OCI-LY7 (cell line): ENCODE measurements at regions not wholly inside any gene's neighbourhood (a gene's known extent, or its start where the extent isn't known, plus 50 kb on each side); places are given as distances from the start of the nearest gene placed in this dataset.

Experiments
- BruUV-seq: library from RNA; stranded (reverse); fragments of 400-500 nt; replicated peaks from 2 replicates; lab custom pipeline; 2021; lab: Mats Ljungman, UMichigan
- CTCF ChIA-PET: fragments of 300-600 bp; sonication (Branson Sonifier 250); formaldehyde crosslinking; loops from one replicate; lab custom pipeline; 2022; ENCODE audit warnings: antibody characterized with exemption; ENCODE audit not compliant: unreplicated experiment; lab: Charles Lee
- POLR2A ChIA-PET: fragments of 300-600 bp; sonication (Branson Sonifier 250); formaldehyde crosslinking; loops from one replicate; lab custom pipeline; 2022; ENCODE audit warnings: antibody characterized with exemption; lab: Charles Lee
- DNase-seq: peaks from one replicate; pipeline ENCODE4 v3.0.0-alpha.2; 2015; ENCODE audit warnings: low spot score
- H2AFZ ChIP-seq: fragments of 200-600 bp; sonication (generic), shearing (Covaris generic); 2 replicates; pipeline ENCODE4 v1.6.1; 2014; ENCODE audit warnings: mild to moderate bottlenecking, antibody characterized with exemption, low read length, moderate library complexity
- H3K27ac ChIP-seq: fragments of 200-600 bp; sonication (generic); 2 replicates; pipeline ENCODE4 v1.5.1; 2014; ENCODE audit warnings: mixed run types, low read depth, mild to moderate bottlenecking, moderate library complexity, low read length, inconsistent platforms; ENCODE audit not compliant: poor library complexity, severe bottlenecking
- H3K36me3 ChIP-seq: fragments of 200-600 bp; sonication (generic); 2 replicates; pipeline ENCODE4 v1.6.1; 2014; ENCODE audit warnings: mild to moderate bottlenecking, antibody characterized with exemption, low read length, moderate library complexity, mixed read lengths; ENCODE audit not compliant: insufficient read depth
- H3K4me1 ChIP-seq: fragments of 200-600 bp; sonication (generic); 2 replicates; pipeline ENCODE4 v1.5.1; 2014; ENCODE audit warnings: mild to moderate bottlenecking, low read length; ENCODE audit not compliant: insufficient read depth, poor library complexity, severe bottlenecking
- H3K4me2 ChIP-seq: fragments of 200-600 bp; sonication (generic); 2 replicates; pipeline ENCODE4 v1.6.1; 2014; ENCODE audit warnings: mild to moderate bottlenecking, low read length
- H3K4me3 ChIP-seq: fragments of 200-600 bp; sonication (generic); 2 replicates; pipeline ENCODE4 v1.5.1; 2014; ENCODE audit warnings: mild to moderate bottlenecking, low read depth, low read length; ENCODE audit not compliant: poor library complexity, severe bottlenecking
- H3K79me2 ChIP-seq: fragments of 200-600 bp; sonication (generic); 2 replicates; pipeline ENCODE4 v1.6.1; 2016; ENCODE audit warnings: low read depth, mild to moderate bottlenecking, low read length, moderate library complexity, mixed read lengths; ENCODE audit not compliant: insufficient read depth
- H3K9me2 ChIP-seq: fragments of 200-600 bp; sonication (generic); 2 replicates; pipeline ENCODE4 v1.6.1; 2016; ENCODE audit warnings: mild to moderate bottlenecking, low read length, mixed read lengths; ENCODE audit not compliant: insufficient read depth
- H3K9me3 ChIP-seq: fragments of 200-600 bp; sonication (generic); 2 replicates; pipeline ENCODE4 v1.6.1; 2014; ENCODE audit warnings: mild to moderate bottlenecking, mixed run types, low read length, mixed read lengths
- H4K20me1 ChIP-seq: fragments of 200-600 bp; sonication (generic); 2 replicates; pipeline ENCODE4 v1.6.1; 2014; ENCODE audit warnings: mild to moderate bottlenecking, antibody characterized with exemption, low read length, moderate library complexity, mixed read lengths; ENCODE audit not compliant: insufficient read depth
- EZH2phosphoT487 ChIP-seq: fragments of 200-600 bp; sonication (generic); IDR thresholded peaks from 2 replicates; pipeline ENCODE4 v1.6.1; 2018; ENCODE audit warnings: low read depth, borderline replicate concordance, mild to moderate bottlenecking, mixed run types, antibody characterized with exemption, low read length, moderate library complexity, mixed read lengths
- intact Hi-C: fragments of 100-400 bp; cut with micrococcal nuclease; formaldehyde crosslinking; loops from one replicate; pipeline ENCODE4 v1.10.0; 2022; ENCODE audit not compliant: unreplicated experiment
- TF ChIP-seq, protein P1 (sequence below): fragments of 200-600 bp; sonication (generic); conservative IDR thresholded peaks from 2 replicates; pipeline ENCODE4 v1.5.1; 2014; ENCODE audit warnings: mild to moderate bottlenecking, antibody characterized with exemption, low read length, moderate library complexity, mixed read lengths

- no peak for DNase-seq
- Histone ChIP-seq H3K27ac (no peak overlapping the region), H3K4me1 (no peaks in the 10 kb centered on the region), H3K9me2 (no peaks in the 10 kb centered on the region), H3K9me3 (no peaks in the 10 kb centered on the region), H3K4me3 (no peak overlapping the region), H3K36me3 (no peaks in the 10 kb centered on the region), H3K4me2 (no peak overlapping the region), H4K20me1 (no peaks in the 10 kb centered on the region), H3K79me2 (no peaks in the 10 kb centered on the region), H2AFZ (no peak overlapping the region)
- CTCF ChIA-PET: interaction anchor here (0.5 kb wide), 1 partner anchor 160 kb away, joined by 3 read pairs; no protein-coding TSS in a partner anchor
- no TSS peak for BruUV-seq
- TF ChIP-seq, protein P1, sequence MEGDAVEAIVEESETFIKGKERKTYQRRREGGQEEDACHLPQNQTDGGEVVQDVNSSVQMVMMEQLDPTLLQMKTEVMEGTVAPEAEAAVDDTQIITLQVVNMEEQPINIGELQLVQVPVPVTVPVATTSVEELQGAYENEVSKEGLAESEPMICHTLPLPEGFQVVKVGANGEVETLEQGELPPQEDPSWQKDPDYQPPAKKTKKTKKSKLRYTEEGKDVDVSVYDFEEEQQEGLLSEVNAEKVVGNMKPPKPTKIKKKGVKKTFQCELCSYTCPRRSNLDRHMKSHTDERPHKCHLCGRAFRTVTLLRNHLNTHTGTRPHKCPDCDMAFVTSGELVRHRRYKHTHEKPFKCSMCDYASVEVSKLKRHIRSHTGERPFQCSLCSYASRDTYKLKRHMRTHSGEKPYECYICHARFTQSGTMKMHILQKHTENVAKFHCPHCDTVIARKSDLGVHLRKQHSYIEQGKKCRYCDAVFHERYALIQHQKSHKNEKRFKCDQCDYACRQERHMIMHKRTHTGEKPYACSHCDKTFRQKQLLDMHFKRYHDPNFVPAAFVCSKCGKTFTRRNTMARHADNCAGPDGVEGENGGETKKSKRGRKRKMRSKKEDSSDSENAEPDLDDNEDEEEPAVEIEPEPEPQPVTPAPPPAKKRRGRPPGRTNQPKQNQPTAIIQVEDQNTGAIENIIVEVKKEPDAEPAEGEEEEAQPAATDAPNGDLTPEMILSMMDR: no peak
- intact Hi-C loops: no loop called here
- POLR2A ChIA-PET: interaction anchor here (0.6 to 1.9 kb wide), 6 partner anchors 9 to 640 kb away, joined by 3 to 4 read pairs (median 3); no protein-coding TSS in a partner anchor
Observed at GRCh38 chr12:89985935-89986334, 277.3 kb upstream of the ATP2B1 start.

- Histone ChIP-seq H3K27ac (no peak overlapping the region), H3K9me3 (no peaks in the 10 kb centered on the region), H3K4me2 (no peak overlapping the region), H3K79me2 (no peaks in the 10 kb centered on the region), H3K4me3 (no peak overlapping the region), H2AFZ (no peak overlapping the region), H3K36me3 (no peaks in the 10 kb centered on the region), H3K4me1 (no peaks in the 10 kb centered on the region), H3K9me2 (no peaks in the 10 kb centered on the region), H4K20me1 (no peaks in the 10 kb centered on the region)
- no peak for TF ChIP-seq EZH2phosphoT487
- TF ChIP-seq, protein P1: no peak
- ChIA-PET POLR2A (no interaction called here), CTCF (no interaction called here)
- no peak for DNase-seq
- BruUV-seq: no TSS peak
- intact Hi-C loops: no loop called here
Observed at GRCh38 chr12:89984846-89985245, 276.2 kb upstream of the ATP2B1 start.

DNA sequence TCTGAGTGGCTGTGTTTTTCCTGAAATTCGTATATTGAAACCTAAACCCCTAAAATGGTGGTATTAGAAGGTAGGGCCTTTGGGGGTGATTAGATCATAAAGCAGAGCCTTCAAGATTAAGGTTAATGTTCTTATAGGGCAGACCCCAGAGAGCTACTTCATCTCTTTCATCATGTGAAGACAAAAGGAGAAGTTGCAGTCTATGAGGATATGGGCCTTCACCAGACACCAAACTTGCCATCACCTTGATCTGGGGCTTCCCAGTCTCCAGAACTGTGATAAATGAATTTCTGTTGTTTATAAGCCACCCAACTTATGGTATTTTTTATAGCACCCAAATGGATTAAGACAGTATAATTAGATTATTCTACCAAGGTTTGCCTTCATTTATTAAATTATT is 275.0 kb upstream of the ATP2B1 start:
- CTCF ChIA-PET: no interaction called here
- no peak for TF ChIP-seq EZH2phosphoT487
- TF ChIP-seq, protein P1: no peak
- peak; percentile 20 for DNase-seq
- no peaks in the 10 kb centered on the region for H3K9me3 ChIP-seq
- POLR2A ChIA-PET: interaction anchor here (0.9 to 2.3 kb wide), 4 partner anchors 8 to 217 kb away, joined by 3 to 8 read pairs (median 4); no protein-coding TSS in a partner anchor
- no peaks in the 10 kb centered on the region for H3K4me1 ChIP-seq
- no peak overlapping the region for H3K4me3 ChIP-seq
- intact Hi-C loops: no loop called here
- no peak overlapping the region for H2AFZ ChIP-seq
- H3K9me2 ChIP-seq: no peaks in the 10 kb centered on the region
- no TSS peak for BruUV-seq
- no peak overlapping the region for H3K4me2 ChIP-seq
- no peak overlapping the region for H3K27ac ChIP-seq
- no peaks in the 10 kb centered on the region for H3K79me2 ChIP-seq
- H3K36me3 ChIP-seq: no peaks in the 10 kb centered on the region
- H4K20me1 ChIP-seq: no peaks in the 10 kb centered on the region
